ENCODE measurements at regions not wholly inside any gene's neighbourhood (a gene's known extent, or its start where the extent isn't known, plus 50 kb on each side); places are given as distances from the start of the nearest gene placed in this dataset.
"Not testable (repeated sequence)": the region's sequence is repeated elsewhere in the genome, so short reads cannot be mapped to it uniquely, and the experiment has no call there.

DNA sequence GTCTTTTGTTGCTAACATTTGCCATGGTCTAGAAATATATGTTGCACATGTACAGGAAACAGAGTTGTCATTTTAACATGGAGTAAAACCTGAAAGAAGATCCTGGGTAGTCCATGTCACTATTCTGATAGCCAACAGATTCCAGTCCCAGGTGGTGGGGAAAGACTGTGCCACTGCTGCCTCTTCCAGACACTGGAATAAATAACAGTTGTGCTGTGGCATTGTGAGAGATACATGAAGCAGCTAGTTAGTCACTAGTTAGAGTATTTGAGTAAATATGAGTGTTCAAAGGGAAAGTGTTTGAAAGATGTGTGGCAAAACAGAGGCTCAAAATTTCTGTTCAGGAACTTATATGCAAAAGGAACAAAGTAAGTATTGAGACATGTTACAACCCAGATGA lies 1408.3 kb downstream of the EFNA5 start:
- TF ChIP-seq, protein P1, sequence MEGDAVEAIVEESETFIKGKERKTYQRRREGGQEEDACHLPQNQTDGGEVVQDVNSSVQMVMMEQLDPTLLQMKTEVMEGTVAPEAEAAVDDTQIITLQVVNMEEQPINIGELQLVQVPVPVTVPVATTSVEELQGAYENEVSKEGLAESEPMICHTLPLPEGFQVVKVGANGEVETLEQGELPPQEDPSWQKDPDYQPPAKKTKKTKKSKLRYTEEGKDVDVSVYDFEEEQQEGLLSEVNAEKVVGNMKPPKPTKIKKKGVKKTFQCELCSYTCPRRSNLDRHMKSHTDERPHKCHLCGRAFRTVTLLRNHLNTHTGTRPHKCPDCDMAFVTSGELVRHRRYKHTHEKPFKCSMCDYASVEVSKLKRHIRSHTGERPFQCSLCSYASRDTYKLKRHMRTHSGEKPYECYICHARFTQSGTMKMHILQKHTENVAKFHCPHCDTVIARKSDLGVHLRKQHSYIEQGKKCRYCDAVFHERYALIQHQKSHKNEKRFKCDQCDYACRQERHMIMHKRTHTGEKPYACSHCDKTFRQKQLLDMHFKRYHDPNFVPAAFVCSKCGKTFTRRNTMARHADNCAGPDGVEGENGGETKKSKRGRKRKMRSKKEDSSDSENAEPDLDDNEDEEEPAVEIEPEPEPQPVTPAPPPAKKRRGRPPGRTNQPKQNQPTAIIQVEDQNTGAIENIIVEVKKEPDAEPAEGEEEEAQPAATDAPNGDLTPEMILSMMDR (conservative IDR thresholded peaks at IDR 0.05; ENCODE audit: low read length), result no peak
- no peak for DNase-seq (ENCODE audit: low read depth)
- H3K4me3 ChIP-seq (ENCODE audit: low read length), result no peak overlapping the region

DNA sequence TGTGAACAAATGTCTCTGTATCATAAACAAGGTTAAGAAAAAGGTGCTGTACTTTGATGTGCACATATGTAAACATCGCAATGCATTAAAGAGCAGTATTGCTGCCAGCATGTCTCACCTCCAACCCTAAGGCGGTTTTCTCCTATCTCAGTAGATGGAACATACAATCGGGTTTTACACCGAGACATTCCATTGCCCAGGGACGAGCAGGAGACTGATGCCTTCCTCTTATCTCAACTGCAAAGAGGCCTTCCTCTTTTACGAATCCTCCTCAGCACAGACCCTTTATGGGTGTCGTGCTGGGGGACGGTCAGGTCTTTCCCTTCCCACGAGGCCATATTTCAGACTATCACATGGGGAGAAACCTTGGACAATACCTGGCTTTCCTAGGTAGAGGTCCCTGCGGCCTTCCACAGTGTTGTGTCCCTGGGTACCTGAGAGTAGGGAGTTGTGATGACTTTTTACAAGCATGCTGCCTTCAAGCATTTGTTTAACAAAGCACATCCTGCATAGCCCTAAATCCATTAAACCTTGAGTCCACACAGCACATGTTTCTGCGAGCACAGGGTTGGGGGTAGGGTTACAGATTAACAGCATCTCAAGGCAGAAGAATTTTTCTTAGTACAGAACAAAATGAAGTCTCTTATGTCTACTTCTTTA lies 1411.2 kb downstream of the EFNA5 start:
- not testable (repeated sequence) for DNase-seq (ENCODE audit: low read depth); H3K4me3 ChIP-seq (ENCODE audit: low read length)

DNA sequence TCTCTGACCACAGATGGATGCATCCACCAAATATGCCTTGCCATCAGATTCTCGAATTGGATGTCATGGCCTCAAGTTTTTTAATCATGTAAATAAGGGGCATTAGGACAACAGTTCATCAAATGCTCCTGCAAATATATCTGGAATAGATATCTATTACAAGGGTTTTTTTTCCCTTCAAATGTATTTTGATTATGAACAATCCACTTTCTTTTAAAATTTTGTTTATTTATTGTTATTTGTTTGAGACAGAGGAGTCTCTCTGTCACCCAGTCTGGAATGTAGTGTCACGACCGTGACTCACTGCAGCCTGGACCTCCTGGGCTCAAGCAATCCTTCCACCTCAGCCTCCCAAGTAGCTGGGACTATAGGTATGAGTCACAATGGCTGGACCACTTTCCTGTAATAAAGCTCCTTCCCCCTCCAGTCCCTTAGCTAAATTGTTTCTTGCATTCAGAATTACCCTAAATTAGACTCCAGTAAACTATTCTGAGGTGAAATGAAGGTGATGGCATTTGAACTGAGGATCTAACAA lies 1412.1 kb downstream of the EFNA5 start:
- no peak overlapping the region for H3K4me3 ChIP-seq (ENCODE audit: low read length)
- peak; percentile 11 for DNase-seq (ENCODE audit: low read depth)
- TF ChIP-seq, protein P1 (conservative IDR thresholded peaks at IDR 0.05; ENCODE audit: low read length), result no peak

DNA sequence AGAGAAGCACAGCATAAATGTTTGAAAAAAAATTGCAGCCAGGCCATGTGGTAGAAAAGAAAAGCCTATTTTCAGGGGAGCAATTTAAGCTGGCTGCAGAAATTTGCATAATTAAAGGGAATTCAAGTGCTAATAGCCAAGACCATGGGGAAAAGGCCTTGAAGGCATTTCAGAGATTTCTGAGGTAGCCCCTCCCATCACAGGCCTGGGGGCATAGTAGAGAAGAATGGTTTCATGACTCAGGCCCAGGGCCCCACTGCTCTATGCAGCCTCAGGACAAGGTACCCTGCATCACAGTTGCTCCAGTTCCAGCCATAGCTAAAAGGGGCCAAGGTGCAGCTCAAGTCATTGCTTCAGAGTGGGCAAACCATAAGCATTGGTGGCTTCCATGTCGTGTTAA lies 1416.0 kb downstream of the EFNA5 start:
- TF ChIP-seq, protein P1 (conservative IDR thresholded peaks at IDR 0.05; ENCODE audit: low read length), result no peak
- no peak for DNase-seq (ENCODE audit: low read depth)
- no peak overlapping the region for H3K4me3 ChIP-seq (ENCODE audit: low read length)

DNA sequence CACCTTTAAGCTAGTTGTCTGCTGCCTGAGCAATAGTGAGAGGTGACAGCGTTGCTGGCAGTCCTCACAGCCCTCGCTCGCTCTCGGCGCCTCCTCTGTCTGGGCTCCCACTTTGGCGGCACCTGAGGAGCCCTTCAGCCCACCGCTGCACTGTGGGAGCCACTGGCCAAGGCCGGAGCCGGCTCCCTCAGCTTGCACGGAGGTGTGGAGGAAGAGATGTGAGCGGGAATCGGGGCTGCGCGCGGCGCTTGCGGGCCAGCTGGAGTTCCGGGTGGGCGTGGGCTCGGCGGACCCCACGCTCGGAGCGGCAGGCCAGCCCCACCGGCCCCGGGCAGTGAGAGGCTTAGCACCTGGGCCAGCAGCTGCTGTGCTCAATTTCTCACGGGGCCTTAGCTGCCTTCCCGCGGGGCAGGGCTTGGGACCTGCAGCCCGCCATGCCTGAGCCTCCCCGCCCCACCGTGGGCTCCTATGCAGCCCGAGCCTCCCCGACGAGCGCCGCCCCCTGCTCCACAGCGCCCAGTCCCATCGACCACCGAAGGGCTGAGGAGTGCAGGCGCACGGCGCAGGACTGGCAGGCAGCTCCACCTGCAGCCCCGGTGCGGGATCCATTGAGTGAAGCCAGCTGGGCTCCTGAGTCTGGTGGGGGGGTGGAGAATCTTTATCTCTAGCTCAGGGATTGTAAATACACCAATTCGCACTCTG lies 1424.5 kb downstream of the EFNA5 start:
- not testable (repeated sequence) for H3K4me3 ChIP-seq (ENCODE audit: low read length); DNase-seq (ENCODE audit: low read depth)

DNA sequence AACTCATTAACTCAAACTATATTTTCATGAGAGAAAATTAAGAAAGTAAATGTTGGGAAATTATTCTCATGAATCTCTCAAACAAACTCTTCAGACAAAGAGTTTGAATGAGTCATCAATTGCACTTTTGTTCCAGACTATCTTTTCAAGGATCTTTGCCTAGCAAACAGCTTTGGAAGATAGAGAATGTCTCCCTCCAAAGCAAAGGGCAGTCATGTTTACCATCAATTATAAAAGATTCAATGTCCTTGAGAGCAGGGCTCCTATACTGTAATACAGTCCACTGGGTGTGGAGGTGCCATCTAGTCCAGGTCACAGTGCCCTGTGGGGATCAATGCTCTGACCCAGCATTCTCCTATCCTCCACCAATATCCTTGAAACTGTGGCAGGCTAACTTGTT lies 1429.3 kb downstream of the EFNA5 start:
- no peak overlapping the region for H3K4me3 ChIP-seq (ENCODE audit: low read length)
- no peak for DNase-seq (ENCODE audit: low read depth)
- TF ChIP-seq, protein P1 (conservative IDR thresholded peaks at IDR 0.05; ENCODE audit: low read length), result no peak

DNA sequence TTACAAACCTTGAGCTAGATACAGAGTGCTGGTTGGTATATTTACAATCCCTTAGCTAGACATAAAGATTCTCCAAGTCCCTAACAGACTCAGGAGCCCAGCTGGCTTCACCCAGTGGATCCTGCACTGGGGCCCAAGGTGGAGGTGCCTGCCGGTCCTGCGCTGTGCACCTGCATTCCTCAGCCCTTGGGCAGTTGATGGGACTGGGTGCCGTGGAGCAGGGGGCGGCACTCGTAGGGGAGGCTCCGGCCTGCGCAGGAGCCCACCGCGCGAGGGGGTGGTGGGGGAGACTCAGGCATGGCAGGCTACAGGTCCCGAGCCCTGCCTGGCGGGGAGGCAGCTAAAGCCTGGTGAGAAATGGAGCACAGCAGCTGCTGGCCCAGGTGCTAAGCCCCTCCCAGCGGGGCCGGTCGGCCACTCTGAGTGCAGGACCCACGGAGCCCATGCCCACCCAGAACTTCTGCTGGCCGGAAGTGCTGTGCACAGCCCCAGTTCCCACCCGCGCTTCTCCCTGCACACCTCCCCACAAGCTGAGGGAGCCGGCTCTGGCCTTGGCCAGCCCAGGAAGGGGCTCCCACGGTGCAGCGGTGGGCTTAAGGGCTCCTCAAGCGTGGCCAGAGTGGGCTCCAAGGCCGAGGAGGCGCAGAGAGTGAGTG lies 1464.7 kb downstream of the EFNA5 start:
- H3K4me3 ChIP-seq (ENCODE audit: low read length), result no peak overlapping the region
- TF ChIP-seq, protein P1 (conservative IDR thresholded peaks at IDR 0.05; ENCODE audit: low read length), result no peak
- DNase-seq (ENCODE audit: low read depth), result no peak

DNA sequence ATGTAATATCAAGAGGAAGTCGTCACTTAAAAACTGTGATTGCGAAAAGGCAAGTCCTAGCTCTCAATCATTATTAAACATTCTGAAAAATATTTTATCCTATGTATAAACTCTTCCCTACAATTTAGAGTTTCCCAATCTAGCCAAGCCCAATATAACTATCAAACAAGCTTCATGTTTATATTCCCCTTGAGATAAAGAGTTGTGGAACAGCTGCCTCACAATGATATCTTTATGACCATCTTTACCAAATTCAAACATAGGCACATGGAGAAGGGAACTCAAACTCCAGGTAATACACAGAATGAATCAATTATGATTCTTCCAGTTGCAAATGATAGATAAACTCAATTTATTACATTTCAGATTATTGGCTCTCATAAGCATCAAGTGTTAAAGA lies 1468.7 kb downstream of the EFNA5 start:
- H3K4me3 ChIP-seq (ENCODE audit: low read length), result no peak overlapping the region
- TF ChIP-seq, protein P1 (conservative IDR thresholded peaks at IDR 0.05; ENCODE audit: low read length), result no peak
- DNase-seq (ENCODE audit: low read depth), result no peak
